ENCODE measurements at regions not wholly inside any gene's neighbourhood (a gene's known extent, or its start where the extent isn't known, plus 50 kb on each side); places are given as distances from the start of the nearest gene placed in this dataset.

- H4K20me1 ChIP-seq (replicated peaks; ENCODE audit: control insufficient read depth, extremely low read depth, insufficient read depth, low read length) = no peaks in the 10 kb centered on the region
- ChIA-PET POLR2A (no interaction called here), CTCF (no interaction called here)
- dilution Hi-C loops (cut with MboI; ENCODE audit: extremely low pct_ligation_motif_present, low sequenced_read_pairs) = no loop called here
- no peaks in the 10 kb centered on the region for H3K9me3 ChIP-seq (replicated peaks; ENCODE audit: control insufficient read depth, insufficient read depth, low read length)
- H3K4me2 ChIP-seq (ENCODE audit: insufficient read depth, low read length) = no peak overlapping the region
- H3K27me3 ChIP-seq (ENCODE audit: control insufficient read depth in 2 of 2, insufficient read depth in 2 of 2, low read length in 2 of 2) = peaks cover 0 to 2% of the 10 kb centered on the region in 2 experiments
- H3K9me1 ChIP-seq (replicated peaks; ENCODE audit: control insufficient read depth, extremely low read depth, insufficient read depth, low read length) = no peaks in the 10 kb centered on the region
- FAIRE-seq (no peak), DNase-seq (ENCODE audit: low read depth, low spot score) (no peak)
- no peaks in the 10 kb centered on the region for H3K36me3 ChIP-seq (ENCODE audit: control insufficient read depth in 2 of 2, extremely low read depth in 1 of 2, insufficient read depth in 2 of 2, low read length in 2 of 2)
- H3K4me1 ChIP-seq (ENCODE audit: control insufficient read depth, extremely low read depth, insufficient read depth, low read length) = peaks cover 5% of the 10 kb centered on the region
- no peak overlapping the region for H3K9ac ChIP-seq (replicated peaks; ENCODE audit: extremely low read depth, insufficient read depth, low read length)
- TF ChIP-seq POLR2A (IDR thresholded peaks at IDR 0.05; ENCODE audit: low read depth, low read length) (no peak), GATA2 (IDR thresholded peaks at IDR 0.05; ENCODE audit: insufficient read depth, insufficient read length, low read depth, low read length) (no peak), MYC (IDR thresholded peaks at IDR 0.05; ENCODE audit: low read depth, low read length) (no peak), CTCF (IDR thresholded peaks at IDR 0.05; ENCODE audit: extremely low read depth in 1 of 2, insufficient read depth in 1 of 2, low read depth in 1 of 2, low read length in 2 of 2) (no peak)
- no TSS peak for BruUV-seq (replicated peaks)
- intact Hi-C loops (cut with micrococcal nuclease) = no loop called here
- H2AFZ ChIP-seq (ENCODE audit: low read depth, low read length) = no peak overlapping the region
- H3K4me3 ChIP-seq (replicated peaks in 1 of 3; ENCODE audit: insufficient read depth in 1 of 3, low read depth in 1 of 3, low read length in 3 of 3) = no peak overlapping the region
- no peaks in the 10 kb centered on the region for H3K79me2 ChIP-seq (ENCODE audit: control insufficient read depth, insufficient read depth, low read length)
- no peak overlapping the region for H3K27ac ChIP-seq (ENCODE audit: insufficient read depth, low read depth, low read length)
Observed at GRCh38 chr6:4308364-4308763, 173.0 kb upstream of the ECI2 start.

- Histone ChIP-seq H3K4me3 (replicated peaks in 1 of 3; ENCODE audit: insufficient read depth in 1 of 3, low read depth in 1 of 3, low read length in 3 of 3) (no peak overlapping the region), H3K4me1 (ENCODE audit: control insufficient read depth, extremely low read depth, insufficient read depth, low read length) (no peaks in the 10 kb centered on the region), H3K4me2 (ENCODE audit: insufficient read depth, low read length) (no peak overlapping the region), H3K27ac (ENCODE audit: insufficient read depth, low read depth, low read length) (no peak overlapping the region), H4K20me1 (replicated peaks; ENCODE audit: control insufficient read depth, extremely low read depth, insufficient read depth, low read length) (no peaks in the 10 kb centered on the region), H3K27me3 (ENCODE audit: control insufficient read depth in 2 of 2, insufficient read depth in 2 of 2, low read length in 2 of 2) (peaks cover 0 to 2% of the 10 kb centered on the region in 2 experiments), H3K9me1 (replicated peaks; ENCODE audit: control insufficient read depth, extremely low read depth, insufficient read depth, low read length) (no peaks in the 10 kb centered on the region), H3K9ac (replicated peaks; ENCODE audit: extremely low read depth, insufficient read depth, low read length) (no peak overlapping the region), H3K9me3 (replicated peaks; ENCODE audit: control insufficient read depth, insufficient read depth, low read length) (no peaks in the 10 kb centered on the region), H3K79me2 (ENCODE audit: control insufficient read depth, insufficient read depth, low read length) (no peaks in the 10 kb centered on the region), H3K36me3 (ENCODE audit: control insufficient read depth in 2 of 2, extremely low read depth in 1 of 2, insufficient read depth in 2 of 2, low read length in 2 of 2) (no peaks in the 10 kb centered on the region), H2AFZ (ENCODE audit: low read depth, low read length) (no peak overlapping the region)
- DNase-seq (ENCODE audit: low read depth, low spot score) (no peak), FAIRE-seq (no peak)
- BruUV-seq (replicated peaks) = no TSS peak
- ChIA-PET POLR2A (no interaction called here), CTCF (interaction anchor here (2.4 kb wide), 1 partner anchor 8 kb away, joined by 5 read pairs; no protein-coding TSS in a partner anchor)
- no peak for TF ChIP-seq EZH2 (IDR thresholded peaks at IDR 0.05; ENCODE audit: borderline replicate concordance, low read depth, low read length, severe bottlenecking)
- TF ChIP-seq JUN (IDR thresholded peaks at IDR 0.05; ENCODE audit: borderline replicate concordance, insufficient read depth, insufficient read length, low read depth) = no peak
- TF ChIP-seq GATA2 (IDR thresholded peaks at IDR 0.05; ENCODE audit: insufficient read depth, insufficient read length, low read depth, low read length) = no peak
- no peak for TF ChIP-seq MYC (IDR thresholded peaks at IDR 0.05; ENCODE audit: low read depth, low read length)
- no peak for TF ChIP-seq MAX (IDR thresholded peaks at IDR 0.05; ENCODE audit: insufficient read depth, insufficient read length)
- TF ChIP-seq POLR2AphosphoS5 (IDR thresholded peaks at IDR 0.05; ENCODE audit: insufficient read depth, low read depth, low read length) = no peak
- TF ChIP-seq POLR2A (IDR thresholded peaks at IDR 0.05; ENCODE audit: low read depth, low read length) = no peak
- no peak for TF ChIP-seq FOS (IDR thresholded peaks at IDR 0.05; ENCODE audit: borderline replicate concordance, insufficient read depth, low read length)
- dilution Hi-C loops (cut with MboI; ENCODE audit: extremely low pct_ligation_motif_present, low sequenced_read_pairs) (no loop called here), intact Hi-C loops (cut with micrococcal nuclease) (no loop called here)
Observed at GRCh38 chr6:4304927-4305455, 169.6 kb upstream of the ECI2 start.
